Type B pancreatic cell (in vitro differentiated cells): ENCODE measurements at regions not wholly inside any gene's neighbourhood (a gene's known extent, or its start where the extent isn't known, plus 50 kb on each side); places are given as distances from the start of the nearest gene placed in this dataset.

Experiments used
- DNase-seq: peaks from one replicate; pipeline ENCODE4 v3.0.0; 2021; ENCODE audit warnings: mixed read lengths; ENCODE audit not compliant: unreplicated experiment; ENCODE audit errors: extremely low spot score
- H3K27ac Mint-ChIP-seq: 2 replicates; pipeline ENCODE4 v1.8.0; 2021; ENCODE audit warnings: mild to moderate bottlenecking, mixed read lengths
- H3K27me3 Mint-ChIP-seq: 2 replicates; pipeline ENCODE4 v1.8.0; 2021; ENCODE audit warnings: mixed read lengths
- H3K36me3 Mint-ChIP-seq: 2 replicates; pipeline ENCODE4 v1.8.0; 2021; ENCODE audit warnings: mixed read lengths
- H3K4me1 Mint-ChIP-seq: one replicate; pipeline ENCODE4 v1.8.0; 2021; ENCODE audit warnings: mixed read lengths; ENCODE audit not compliant: unreplicated experiment
- H3K4me3 Mint-ChIP-seq: 2 replicates; pipeline ENCODE4 v1.8.0; 2021; ENCODE audit warnings: mild to moderate bottlenecking, mixed read lengths
- H3K9me3 Mint-ChIP-seq: 2 replicates; pipeline ENCODE4 v1.8.0; 2021; ENCODE audit warnings: mixed read lengths
- CTCF ChIP-seq: fragments of 200-600 bp; sonication (generic); conservative IDR thresholded peaks from 2 replicates; pipeline ENCODE4 v1.5.0; 2021; ENCODE audit warnings: antibody characterized with exemption, mild to moderate bottlenecking

- no peak for DNase-seq
- Mint-ChIP-seq H3K27ac (no peak overlapping the region), H3K4me1 (peaks cover 9% of the 10 kb centered on the region), H3K9me3 (no peaks in the 10 kb centered on the region), H3K4me3 (no peak overlapping the region), H3K36me3 (no peaks in the 10 kb centered on the region), H3K27me3 (no peaks in the 10 kb centered on the region)
- TF ChIP-seq CTCF: no peak
Measured at GRCh38 chr5:130689831-130690230, 475.2 kb downstream of the HINT1 start.

- H3K9me3 Mint-ChIP-seq: no peaks in the 10 kb centered on the region
- no peak for TF ChIP-seq CTCF
- peaks cover under 1% of the 10 kb centered on the region for H3K4me1 Mint-ChIP-seq
- no peaks in the 10 kb centered on the region for H3K36me3 Mint-ChIP-seq
- DNase-seq: no peak
- H3K4me3 Mint-ChIP-seq: no peak overlapping the region
- H3K27ac Mint-ChIP-seq: no peak overlapping the region
- H3K27me3 Mint-ChIP-seq: no peaks in the 10 kb centered on the region
Measured at GRCh38 chr5:130687085-130687733, 477.8 kb downstream of the HINT1 start.

DNA sequence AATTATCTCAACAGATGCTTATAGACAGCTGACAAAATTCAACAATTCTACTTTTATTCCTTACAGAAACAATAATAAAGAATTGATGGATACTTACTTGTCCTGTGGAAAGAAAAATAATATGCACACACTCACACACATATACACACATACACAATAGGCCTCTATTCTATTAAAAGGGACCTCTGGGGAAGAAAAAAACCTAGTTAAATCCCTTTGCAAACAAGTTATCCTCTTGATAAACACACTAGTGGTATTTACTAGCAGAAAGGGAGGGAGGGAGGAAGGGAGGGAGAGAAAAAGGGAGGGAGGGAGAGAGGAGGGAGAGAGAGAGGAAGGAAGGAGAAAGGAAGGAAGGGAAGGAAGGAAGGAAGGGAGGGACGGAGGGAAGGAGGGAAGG lies 486.4 kb downstream of the HINT1 start:
- TF ChIP-seq CTCF: no peak
- H3K4me1 Mint-ChIP-seq: no peaks in the 10 kb centered on the region
- H3K27ac Mint-ChIP-seq: no peak overlapping the region
- no peaks in the 10 kb centered on the region for H3K9me3 Mint-ChIP-seq
- H3K36me3 Mint-ChIP-seq: no peaks in the 10 kb centered on the region
- no peaks in the 10 kb centered on the region for H3K27me3 Mint-ChIP-seq
- no peak for DNase-seq
- no peak overlapping the region for H3K4me3 Mint-ChIP-seq

GRCh38 chr5:130666462-130666861 lies 498.6 kb downstream of the HINT1 start:
- Mint-ChIP-seq H3K9me3 (no peaks in the 10 kb centered on the region), H3K27ac (no peak overlapping the region), H3K27me3 (no peaks in the 10 kb centered on the region)

GRCh38 chr5:130652176-130652575 lies 512.9 kb downstream of the HINT1 start:
- Mint-ChIP-seq H3K4me3 (no peak overlapping the region), H3K36me3 (no peaks in the 10 kb centered on the region), H3K27me3 (no peaks in the 10 kb centered on the region), H3K4me1 (no peaks in the 10 kb centered on the region), H3K9me3 (no peaks in the 10 kb centered on the region), H3K27ac (no peak overlapping the region)
- no peak for TF ChIP-seq CTCF
- no peak for DNase-seq

More at GRCh38 chr5:130666462-130666861, 498.6 kb downstream of the HINT1 start:
- Mint-ChIP-seq H3K4me1 (no peaks in the 10 kb centered on the region), H3K36me3 (no peaks in the 10 kb centered on the region), H3K4me3 (no peak overlapping the region)
- TF ChIP-seq CTCF: no peak
- DNase-seq: no peak

- no peak overlapping the region for H3K4me3 Mint-ChIP-seq
- H3K9me3 Mint-ChIP-seq: no peaks in the 10 kb centered on the region
- H3K4me1 Mint-ChIP-seq: no peaks in the 10 kb centered on the region
- H3K27me3 Mint-ChIP-seq: no peaks in the 10 kb centered on the region
- DNase-seq: no peak
- no peaks in the 10 kb centered on the region for H3K36me3 Mint-ChIP-seq
- TF ChIP-seq CTCF: no peak
- no peak overlapping the region for H3K27ac Mint-ChIP-seq
Measured at GRCh38 chr5:130651440-130651839, 513.6 kb downstream of the HINT1 start.
